Right lobe of liver (tissue), 6 donors: ENCODE measurements at regions not wholly inside any gene's neighbourhood (a gene's known extent, or its start where the extent isn't known, plus 50 kb on each side); places are given as distances from the start of the nearest gene placed in this dataset.

Experiments
- ATAC-seq, 4 donors: fragments of 200-7000 bp; cut with Tn5 transposase; one replicate each; pipeline ENCODE4 v1.9.1; 2020; ENCODE audit warnings: mild to moderate bottlenecking in 4 of 4, moderate library complexity in 4 of 4
- DNase-seq, 3 donors: peaks; one replicate each; pipeline ENCODE4 v3.0.0-alpha.2; 2020
- H3K27ac ChIP-seq, 3 donors: fragments of 200-600 bp; one replicate each; pipeline ENCODE4 v1.8.0; 2022
- H3K27me3 ChIP-seq, 2 donors: fragments of 200-600 bp; one replicate each; pipeline ENCODE4 v1.8.0; 2022
- H3K36me3 ChIP-seq, 4 donors: fragments of 200-600 bp; sonication (generic) in 1 of 4; one replicate each; pipeline versions ENCODE4 v1.5.1 to v1.8.0; 2017 to 2022; ENCODE audit warnings: control low read depth in 1 of 4
- H3K4me1 ChIP-seq, 4 donors: fragments of 200-600 bp; sonication (generic) in 1 of 4; one replicate each; pipeline versions ENCODE4 v1.5.1 to v1.8.0; 2017 to 2022; ENCODE audit warnings: control low read depth in 1 of 4
- H3K4me3 ChIP-seq, 3 donors: fragments of 200-600 bp; one replicate each; pipeline ENCODE4 v1.8.0; 2022
- H3K9me3 ChIP-seq, 4 donors: fragments of 200-600 bp; sonication (generic) in 1 of 4; one replicate each; pipeline versions ENCODE4 v1.5.1 to v1.8.0; 2017 to 2022; ENCODE audit warnings: control low read depth in 1 of 4
- POLR2A ChIP-seq: fragments of 450-650 bp; IDR thresholded peaks from one replicate; pipeline ENCODE4 v1.6.1; 2017; ENCODE audit warnings: antibody characterized with exemption, mild to moderate bottlenecking
- WGBS: methylation state at CpG from one replicate; pipeline ENCODE4 v1.1.6; 2018; ENCODE audit warnings: low coverage, low lambda C conversion rate; ENCODE audit not compliant: insufficient coverage; ENCODE audit errors: missing lambda C conversion rate; 5-methylcytosine and 5-hydroxymethylcytosine counted together
- intact Hi-C, 2 donors: fragments of 100-400 bp; cut with DNase I; formaldehyde crosslinking; loops; one replicate each; pipeline versions ENCODE4 v1.11.2 to v1.14.1; 2022
- TF ChIP-seq, protein P1 (sequence below), 4 donors: fragments of 200-600 bp in 3 of 4; fragments of 450-650 bp in 1 of 4; IDR thresholded peaks; one replicate each; pipeline versions ENCODE4 v1.5.1 to v1.8.0; 2016 to 2022; ENCODE audit warnings: antibody characterized with exemption in 4 of 4, mild to moderate bottlenecking in 2 of 4
- donor health status: DM: no; HTN: yes; CAD: no.
- donor health status: DM: no; HTN: no; CAD: no.
- donor health status: DM: no; HTN: no; CAD: no.
- donor health status: DM: no; HTN: yes; CAD: no.
- donor health status: DM: no; HTN: yes; CAD: no.

DNA sequence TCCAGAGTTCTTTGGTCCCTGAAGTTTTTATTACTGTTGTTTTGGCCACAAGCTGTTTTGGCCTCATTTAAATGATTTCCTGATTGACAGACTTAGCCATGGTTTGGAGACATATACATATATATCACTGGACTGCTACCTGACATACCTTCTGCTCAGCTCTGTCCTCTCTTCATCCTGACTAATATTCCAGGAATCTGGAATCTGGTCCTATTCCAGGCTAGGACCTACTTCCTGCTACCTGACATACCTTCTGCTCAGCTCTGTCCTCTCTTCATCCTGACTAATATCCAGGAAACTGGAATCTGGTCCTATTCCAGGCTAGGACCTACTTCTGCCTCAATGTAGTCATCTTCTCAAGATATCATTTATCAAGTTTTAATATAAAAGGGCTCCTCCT, 724.4 kb upstream of the ROBO1 start:
- Histone ChIP-seq H3K4me1 (no peaks in the 10 kb centered on the region), H3K36me3 (no peaks in the 10 kb centered on the region), H3K9me3 (no peaks in the 10 kb centered on the region), H3K27me3 (no peaks in the 10 kb centered on the region), H3K27ac (no peak overlapping the region), H3K4me3 (no peak overlapping the region)
- ATAC-seq (no peak), DNase-seq (no peak)
- TF ChIP-seq, protein P1, sequence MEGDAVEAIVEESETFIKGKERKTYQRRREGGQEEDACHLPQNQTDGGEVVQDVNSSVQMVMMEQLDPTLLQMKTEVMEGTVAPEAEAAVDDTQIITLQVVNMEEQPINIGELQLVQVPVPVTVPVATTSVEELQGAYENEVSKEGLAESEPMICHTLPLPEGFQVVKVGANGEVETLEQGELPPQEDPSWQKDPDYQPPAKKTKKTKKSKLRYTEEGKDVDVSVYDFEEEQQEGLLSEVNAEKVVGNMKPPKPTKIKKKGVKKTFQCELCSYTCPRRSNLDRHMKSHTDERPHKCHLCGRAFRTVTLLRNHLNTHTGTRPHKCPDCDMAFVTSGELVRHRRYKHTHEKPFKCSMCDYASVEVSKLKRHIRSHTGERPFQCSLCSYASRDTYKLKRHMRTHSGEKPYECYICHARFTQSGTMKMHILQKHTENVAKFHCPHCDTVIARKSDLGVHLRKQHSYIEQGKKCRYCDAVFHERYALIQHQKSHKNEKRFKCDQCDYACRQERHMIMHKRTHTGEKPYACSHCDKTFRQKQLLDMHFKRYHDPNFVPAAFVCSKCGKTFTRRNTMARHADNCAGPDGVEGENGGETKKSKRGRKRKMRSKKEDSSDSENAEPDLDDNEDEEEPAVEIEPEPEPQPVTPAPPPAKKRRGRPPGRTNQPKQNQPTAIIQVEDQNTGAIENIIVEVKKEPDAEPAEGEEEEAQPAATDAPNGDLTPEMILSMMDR (IDR thresholded peaks at IDR 0.05), result no peak
- no peak for TF ChIP-seq POLR2A
- intact Hi-C loops, result no loop called here

GRCh38 chr3:80472961-80473360, 705.2 kb upstream of the ROBO1 start:
- Histone ChIP-seq H3K36me3 (no peaks in the 10 kb centered on the region), H3K27me3 (no peaks in the 10 kb centered on the region), H3K4me3 (no peak overlapping the region), H3K4me1 (no peaks in the 10 kb centered on the region), H3K27ac (no peak overlapping the region), H3K9me3 (no peaks in the 10 kb centered on the region)
- no peak for DNase-seq
- TF ChIP-seq, protein P1 (IDR thresholded peaks at IDR 0.05), result no peak
- TF ChIP-seq POLR2A, result no peak
- intact Hi-C loops, result no loop called here
- ATAC-seq, result no peak
- WGBS, result no CpG with 5 or more reads among the region's 1 CpG

DNA sequence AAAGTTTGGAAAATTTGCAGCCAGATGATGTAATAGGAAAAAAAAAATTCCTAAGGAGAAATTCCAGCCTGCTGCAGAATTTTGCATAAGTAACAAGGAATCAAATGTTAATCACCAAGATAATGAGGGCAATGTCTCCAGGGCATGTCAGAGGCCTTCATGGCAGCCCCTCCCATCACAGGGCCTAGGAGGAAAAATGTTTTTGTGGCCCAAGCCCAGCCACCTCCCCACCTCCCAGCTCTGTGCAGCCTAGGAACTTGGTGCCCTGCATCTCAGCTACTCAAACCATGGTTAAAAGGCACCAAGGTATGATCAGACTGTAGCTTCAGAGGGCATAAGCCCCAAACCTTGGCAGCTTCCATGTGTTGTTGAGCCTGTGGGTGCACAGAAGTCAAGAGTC, 704.7 kb upstream of the ROBO1 start:
- no peaks in the 10 kb centered on the region for H3K36me3 ChIP-seq
- H3K4me1 ChIP-seq, result no peaks in the 10 kb centered on the region
- no peaks in the 10 kb centered on the region for H3K27me3 ChIP-seq
- H3K27ac ChIP-seq, result no peak overlapping the region
- intact Hi-C loops, result no loop called here
- no peak for ATAC-seq
- H3K9me3 ChIP-seq, result no peaks in the 10 kb centered on the region
- no peak for DNase-seq
- H3K4me3 ChIP-seq, result no peak overlapping the region
- TF ChIP-seq, protein P1 (IDR thresholded peaks at IDR 0.05), result no peak
- TF ChIP-seq POLR2A, result no peak

- TF ChIP-seq, protein P1 (IDR thresholded peaks at IDR 0.05), result no peak
- TF ChIP-seq POLR2A, result no peak
- no peak for DNase-seq
- no peaks in the 10 kb centered on the region for H3K4me1 ChIP-seq
- H3K4me3 ChIP-seq, result no peak overlapping the region
- no peak for ATAC-seq
- H3K36me3 ChIP-seq, result no peaks in the 10 kb centered on the region
- intact Hi-C loops, result no loop called here
- no peak overlapping the region for H3K27ac ChIP-seq
- H3K9me3 ChIP-seq, result no peaks in the 10 kb centered on the region
- H3K27me3 ChIP-seq, result no peaks in the 10 kb centered on the region
- WGBS, result 35% methylated on average over 2 of the region's 2 CpGs
Measured at GRCh38 chr3:80470433-80470832, 702.6 kb upstream of the ROBO1 start.

DNA sequence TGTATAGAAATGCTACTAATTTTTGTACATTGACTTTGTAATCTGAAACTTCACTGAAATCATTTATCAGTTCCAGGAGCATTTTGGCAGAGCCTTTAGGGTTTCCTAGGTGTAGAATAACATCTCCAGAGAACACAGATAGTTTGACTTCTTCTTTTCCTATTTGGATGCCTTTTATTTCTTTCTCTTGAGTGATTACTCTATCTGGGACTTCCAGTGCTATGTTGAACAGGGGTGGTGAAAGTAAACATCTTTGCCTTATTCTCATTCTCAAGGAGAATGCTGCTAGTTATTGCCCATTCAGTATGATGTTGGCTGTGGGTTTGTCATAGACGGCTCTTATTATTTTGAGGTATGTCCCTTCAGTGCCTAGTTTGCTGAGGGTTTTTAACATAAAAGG, 697.9 kb upstream of the ROBO1 start:
- no peak for ATAC-seq
- Histone ChIP-seq H3K4me1 (no peaks in the 10 kb centered on the region), H3K27ac (no peak overlapping the region), H3K36me3 (no peaks in the 10 kb centered on the region), H3K9me3 (no peaks in the 10 kb centered on the region), H3K4me3 (no peak overlapping the region), H3K27me3 (no peaks in the 10 kb centered on the region)
- WGBS, result 44% methylated on average over 1 of the region's 1 CpG
- intact Hi-C loops, result no loop called here
- DNase-seq, result no peak
- TF ChIP-seq, protein P1 (IDR thresholded peaks at IDR 0.05), result no peak
- TF ChIP-seq POLR2A, result no peak
